ENCODE measurements at regions not wholly inside any gene's neighbourhood (a gene's known extent, or its start where the extent isn't known, plus 50 kb on each side); places are given as distances from the start of the nearest gene placed in this dataset.

- no peak for TF ChIP-seq CTCF (IDR thresholded peaks at IDR 0.05)
- POLR2A ChIA-PET = no interaction called here
- no peak overlapping the region for H3K4me3 Mint-ChIP-seq
- intact Hi-C loops (cut with micrococcal nuclease) = no loop called here
- CTCF ChIA-PET = no interaction called here
- no peak for DNase-seq
- no peaks in the 10 kb centered on the region for H3K27me3 Mint-ChIP-seq
- H3K27ac Mint-ChIP-seq = no peak overlapping the region
- no peak for ATAC-seq (ENCODE audit: low read depth)
- H3K4me1 Mint-ChIP-seq = no peaks in the 10 kb centered on the region
- H3K36me3 Mint-ChIP-seq (ENCODE audit: low read depth) = no peaks in the 10 kb centered on the region
- H3K9me3 Mint-ChIP-seq = no peaks in the 10 kb centered on the region
Measured at GRCh38 chr13:111646456-111646855, 326.0 kb downstream of the TEX29 start.

- intact Hi-C loops (cut with micrococcal nuclease) = no loop called here
- no peak for TF ChIP-seq CTCF (IDR thresholded peaks at IDR 0.05)
- Mint-ChIP-seq H3K4me1 (no peaks in the 10 kb centered on the region), H3K4me3 (no peak overlapping the region), H3K36me3 (ENCODE audit: low read depth) (no peaks in the 10 kb centered on the region), H3K9me3 (no peaks in the 10 kb centered on the region), H3K27me3 (peaks cover 8% of the 10 kb centered on the region), H3K27ac (no peak overlapping the region)
- DNase-seq (no peak), ATAC-seq (ENCODE audit: low read depth) (no peak)
- ChIA-PET POLR2A (no interaction called here), CTCF (no interaction called here)
Measured at GRCh38 chr13:111648885-111649284, 328.4 kb downstream of the TEX29 start.

- no peak overlapping the region for H3K4me3 Mint-ChIP-seq
- no peak overlapping the region for H3K27ac Mint-ChIP-seq
- ATAC-seq (ENCODE audit: low read depth) = no peak
- no peaks in the 10 kb centered on the region for H3K9me3 Mint-ChIP-seq
- intact Hi-C loops (cut with micrococcal nuclease) = no loop called here
- H3K4me1 Mint-ChIP-seq = no peaks in the 10 kb centered on the region
- TF ChIP-seq CTCF (IDR thresholded peaks at IDR 0.05) = no peak
- no peaks in the 10 kb centered on the region for H3K36me3 Mint-ChIP-seq (ENCODE audit: low read depth)
- POLR2A ChIA-PET = no interaction called here
- CTCF ChIA-PET = no interaction called here
- peaks cover 8% of the 10 kb centered on the region for H3K27me3 Mint-ChIP-seq
- DNase-seq = no peak
Measured at GRCh38 chr13:111650626-111651025, 330.2 kb downstream of the TEX29 start.

- DNase-seq (no peak), ATAC-seq (ENCODE audit: low read depth) (no peak)
- intact Hi-C loops (cut with micrococcal nuclease) = no loop called here
- ChIA-PET CTCF (no interaction called here), POLR2A (no interaction called here)
- no peak overlapping the region for H3K4me3 Mint-ChIP-seq
- peaks cover 8% of the 10 kb centered on the region for H3K27me3 Mint-ChIP-seq
- H3K27ac Mint-ChIP-seq = no peak overlapping the region
- H3K9me3 Mint-ChIP-seq = no peaks in the 10 kb centered on the region
- H3K4me1 Mint-ChIP-seq = no peaks in the 10 kb centered on the region
- no peak for TF ChIP-seq CTCF (IDR thresholded peaks at IDR 0.05)
- H3K36me3 Mint-ChIP-seq (ENCODE audit: low read depth) = no peaks in the 10 kb centered on the region
Measured at GRCh38 chr13:111652676-111653075, 332.2 kb downstream of the TEX29 start.

- POLR2A ChIA-PET = no interaction called here
- H3K9me3 Mint-ChIP-seq = no peaks in the 10 kb centered on the region
- H3K4me3 Mint-ChIP-seq = no peak overlapping the region
- ATAC-seq (ENCODE audit: low read depth) (no peak), DNase-seq (no peak)
- intact Hi-C loops (cut with micrococcal nuclease) = no loop called here
- no peaks in the 10 kb centered on the region for H3K4me1 Mint-ChIP-seq
- H3K36me3 Mint-ChIP-seq (ENCODE audit: low read depth) = no peaks in the 10 kb centered on the region
- peaks cover 8% of the 10 kb centered on the region for H3K27me3 Mint-ChIP-seq
- no peak overlapping the region for H3K27ac Mint-ChIP-seq
- CTCF ChIA-PET = no interaction called here
- TF ChIP-seq CTCF (IDR thresholded peaks at IDR 0.05) = no peak
Measured at GRCh38 chr13:111654531-111654930, 334.1 kb downstream of the TEX29 start.
